Activated T-cell treated with anti-CD3 and anti-CD28 coated beads, Interleukin-2, amount 50 U/mL, for 24 hours (primary cell): ENCODE measurements at regions not wholly inside any gene's neighbourhood (a gene's known extent, or its start where the extent isn't known, plus 50 kb on each side); places are given as distances from the start of the nearest gene placed in this dataset.
"Not testable (repeated sequence)": the region's sequence is repeated elsewhere in the genome, so short reads cannot be mapped to it uniquely, and the experiment has no call there.

ENCODE experiments used
- DNase-seq: peaks from one replicate; pipeline ENCODE4 v3.0.0-alpha.2; 2020
- H3K27ac Mint-ChIP-seq: 2 replicates; pipeline ENCODE4 v1.8.0; 2020; ENCODE audit warnings: mild to moderate bottlenecking, mixed read lengths
- H3K27me3 Mint-ChIP-seq: 2 replicates; pipeline ENCODE4 v1.8.0; 2020; ENCODE audit warnings: mixed read lengths
- H3K36me3 Mint-ChIP-seq: 2 replicates; pipeline ENCODE4 v1.8.0; 2020; ENCODE audit warnings: low read depth, mixed read lengths
- H3K4me1 Mint-ChIP-seq: 2 replicates; pipeline ENCODE4 v1.8.0; 2020; ENCODE audit warnings: low read depth, mixed read lengths
- H3K4me3 Mint-ChIP-seq: 2 replicates; pipeline ENCODE4 v1.8.0; 2020; ENCODE audit warnings: mild to moderate bottlenecking, moderate library complexity, mixed read lengths
- H3K9me3 Mint-ChIP-seq: 2 replicates; pipeline ENCODE4 v1.8.0; 2020; ENCODE audit warnings: mixed read lengths

- not testable (repeated sequence) for DNase-seq, H3K27ac Mint-ChIP-seq, H3K4me1 Mint-ChIP-seq, H3K36me3 Mint-ChIP-seq, H3K27me3 Mint-ChIP-seq, H3K9me3 Mint-ChIP-seq, H3K4me3 Mint-ChIP-seq
These were observed 120.4 kb downstream of the TMEM121 start for GRCh38 chr14:105646711-105647281.

GRCh38 chr14:105647426-105647783 lies 121.0 kb downstream of the TMEM121 start:
- H3K4me3 Mint-ChIP-seq, H3K36me3 Mint-ChIP-seq, H3K9me3 Mint-ChIP-seq, DNase-seq, H3K27ac Mint-ChIP-seq, H3K4me1 Mint-ChIP-seq, H3K27me3 Mint-ChIP-seq: not testable (repeated sequence)

GRCh38 chr14:105647784-105648608 lies 121.6 kb downstream of the TMEM121 start:
- no peaks in the 10 kb centered on the region for H3K36me3 Mint-ChIP-seq
- H3K27me3 Mint-ChIP-seq = peaks cover 4% of the 10 kb centered on the region
- no peak overlapping the region for H3K27ac Mint-ChIP-seq
- H3K9me3 Mint-ChIP-seq = no peaks in the 10 kb centered on the region
- no peak for DNase-seq
- no peak overlapping the region for H3K4me3 Mint-ChIP-seq
- H3K4me1 Mint-ChIP-seq = no peaks in the 10 kb centered on the region

- H3K27ac Mint-ChIP-seq, H3K4me1 Mint-ChIP-seq, H3K27me3 Mint-ChIP-seq, H3K4me3 Mint-ChIP-seq, H3K9me3 Mint-ChIP-seq, H3K36me3 Mint-ChIP-seq, DNase-seq: not testable (repeated sequence)
These were observed 122.5 kb downstream of the TMEM121 start for GRCh38 chr14:105648609-105649535.

GRCh38 chr14:105652317-105652716 lies 125.9 kb downstream of the TMEM121 start:
- H3K9me3 Mint-ChIP-seq, H3K27ac Mint-ChIP-seq, H3K4me3 Mint-ChIP-seq: not testable (repeated sequence)

GRCh38 chr14:105653921-105654320 lies 127.5 kb downstream of the TMEM121 start:
- not testable (repeated sequence) for DNase-seq, H3K27ac Mint-ChIP-seq, H3K4me1 Mint-ChIP-seq, H3K4me3 Mint-ChIP-seq, H3K36me3 Mint-ChIP-seq, H3K27me3 Mint-ChIP-seq, H3K9me3 Mint-ChIP-seq

More at GRCh38 chr14:105652317-105652716, 125.9 kb downstream of the TMEM121 start:
- H3K27me3 Mint-ChIP-seq, H3K4me1 Mint-ChIP-seq, DNase-seq, H3K36me3 Mint-ChIP-seq: not testable (repeated sequence)

- Mint-ChIP-seq H3K27me3 (peaks cover 14% of the 10 kb centered on the region), H3K9me3 (peaks cover 17% of the 10 kb centered on the region)
- not testable (repeated sequence) for H3K4me1 Mint-ChIP-seq, H3K4me3 Mint-ChIP-seq, H3K36me3 Mint-ChIP-seq, DNase-seq, H3K27ac Mint-ChIP-seq
These were observed 132.9 kb downstream of the TMEM121 start for GRCh38 chr14:105659255-105659654.

GRCh38 chr14:105659935-105660527 lies 133.6 kb downstream of the TMEM121 start:
- H3K36me3 Mint-ChIP-seq = no peaks in the 10 kb centered on the region
- H3K9me3 Mint-ChIP-seq = peaks cover 17% of the 10 kb centered on the region
- H3K27ac Mint-ChIP-seq = no peak overlapping the region
- DNase-seq = no peak
- peaks cover 14% of the 10 kb centered on the region for H3K27me3 Mint-ChIP-seq
- no peak overlapping the region for H3K4me3 Mint-ChIP-seq
- no peaks in the 10 kb centered on the region for H3K4me1 Mint-ChIP-seq

GRCh38 chr14:105660816-105661531 lies 134.6 kb downstream of the TMEM121 start:
- Mint-ChIP-seq H3K4me1 (no peaks in the 10 kb centered on the region), H3K9me3 (peaks cover 17% of the 10 kb centered on the region), H3K4me3 (no peak overlapping the region), H3K36me3 (no peaks in the 10 kb centered on the region), H3K27ac (no peak overlapping the region), H3K27me3 (peaks cover 14% of the 10 kb centered on the region)
- no peak for DNase-seq

GRCh38 chr14:105662043-105662442 lies 135.7 kb downstream of the TMEM121 start:
- peaks cover 14% of the 10 kb centered on the region for H3K27me3 Mint-ChIP-seq
- H3K9me3 Mint-ChIP-seq = peaks cover 17% of the 10 kb centered on the region
- not testable (repeated sequence) for H3K27ac Mint-ChIP-seq, DNase-seq, H3K36me3 Mint-ChIP-seq, H3K4me1 Mint-ChIP-seq, H3K4me3 Mint-ChIP-seq

- not testable (repeated sequence) for H3K36me3 Mint-ChIP-seq, H3K4me1 Mint-ChIP-seq
These were observed 136.2 kb downstream of the TMEM121 start for GRCh38 chr14:105662592-105662991.

GRCh38 chr14:105663323-105663722 lies 136.9 kb downstream of the TMEM121 start:
- not testable (repeated sequence) for H3K4me3 Mint-ChIP-seq, H3K4me1 Mint-ChIP-seq, DNase-seq, H3K27ac Mint-ChIP-seq, H3K36me3 Mint-ChIP-seq
- Mint-ChIP-seq H3K9me3 (peaks cover 14% of the 10 kb centered on the region), H3K27me3 (peaks cover 14% of the 10 kb centered on the region)

More at GRCh38 chr14:105662592-105662991, 136.2 kb downstream of the TMEM121 start:
- H3K9me3 Mint-ChIP-seq = peaks cover 14% of the 10 kb centered on the region
- H3K4me3 Mint-ChIP-seq, DNase-seq, H3K27ac Mint-ChIP-seq: not testable (repeated sequence)
- H3K27me3 Mint-ChIP-seq = peaks cover 14% of the 10 kb centered on the region

GRCh38 chr14:105663818-105664596 lies 137.6 kb downstream of the TMEM121 start:
- not testable (repeated sequence) for DNase-seq, H3K4me1 Mint-ChIP-seq, H3K36me3 Mint-ChIP-seq, H3K9me3 Mint-ChIP-seq, H3K27ac Mint-ChIP-seq, H3K4me3 Mint-ChIP-seq
- H3K27me3 Mint-ChIP-seq = peaks cover 14% of the 10 kb centered on the region
